ENCODE measurements at regions not wholly inside any gene's neighbourhood (a gene's known extent, or its start where the extent isn't known, plus 50 kb on each side); places are given as distances from the start of the nearest gene placed in this dataset.

DNA sequence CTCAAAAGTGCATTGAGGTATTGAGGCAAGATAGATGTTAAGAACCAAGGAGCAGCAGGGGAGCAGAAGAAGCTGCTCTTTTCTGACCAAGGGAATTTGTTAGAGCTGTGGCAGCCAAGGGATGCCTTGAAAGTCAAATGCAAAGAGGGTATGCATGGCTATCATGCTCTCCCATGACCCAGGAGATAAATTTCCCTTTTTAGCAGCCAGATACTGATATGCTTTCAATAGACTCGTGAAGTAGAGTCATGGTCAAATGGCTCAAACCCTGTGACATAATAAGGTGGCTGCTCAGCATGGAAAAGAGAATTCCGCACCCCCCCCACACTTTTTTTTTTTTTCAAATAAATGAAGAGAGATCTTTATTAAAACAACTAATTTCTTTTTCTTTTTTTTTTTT, 180.9 kb upstream of the ACTBL2 start:
- no peaks in the 10 kb centered on the region for H3K4me1 ChIP-seq
- no peak overlapping the region for H3K27ac ChIP-seq
- peaks cover 0 to 3% (median 0%) of the 10 kb centered on the region in 8 donors for H3K9me3 ChIP-seq
- intact Hi-C loops (cut with DNase I; ENCODE audit: low total_unique reads), result no loop called here
- TF ChIP-seq POLR2AphosphoS5 (IDR thresholded peaks at IDR 0.05) (no peak), POLR2A (IDR thresholded peaks at IDR 0.05) (no peak)
- TF ChIP-seq, protein P1, sequence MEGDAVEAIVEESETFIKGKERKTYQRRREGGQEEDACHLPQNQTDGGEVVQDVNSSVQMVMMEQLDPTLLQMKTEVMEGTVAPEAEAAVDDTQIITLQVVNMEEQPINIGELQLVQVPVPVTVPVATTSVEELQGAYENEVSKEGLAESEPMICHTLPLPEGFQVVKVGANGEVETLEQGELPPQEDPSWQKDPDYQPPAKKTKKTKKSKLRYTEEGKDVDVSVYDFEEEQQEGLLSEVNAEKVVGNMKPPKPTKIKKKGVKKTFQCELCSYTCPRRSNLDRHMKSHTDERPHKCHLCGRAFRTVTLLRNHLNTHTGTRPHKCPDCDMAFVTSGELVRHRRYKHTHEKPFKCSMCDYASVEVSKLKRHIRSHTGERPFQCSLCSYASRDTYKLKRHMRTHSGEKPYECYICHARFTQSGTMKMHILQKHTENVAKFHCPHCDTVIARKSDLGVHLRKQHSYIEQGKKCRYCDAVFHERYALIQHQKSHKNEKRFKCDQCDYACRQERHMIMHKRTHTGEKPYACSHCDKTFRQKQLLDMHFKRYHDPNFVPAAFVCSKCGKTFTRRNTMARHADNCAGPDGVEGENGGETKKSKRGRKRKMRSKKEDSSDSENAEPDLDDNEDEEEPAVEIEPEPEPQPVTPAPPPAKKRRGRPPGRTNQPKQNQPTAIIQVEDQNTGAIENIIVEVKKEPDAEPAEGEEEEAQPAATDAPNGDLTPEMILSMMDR (IDR thresholded peaks at IDR 0.05 in 8 of 11, conservative IDR thresholded peaks at IDR 0.05 in 3 of 11), result no peak
- H3K36me3 ChIP-seq, result no peaks in the 10 kb centered on the region
- H3K4me3 ChIP-seq, result no peak overlapping the region
- DNase-seq, result no peak
- WGBS, 5 donors, result 78 to 91% (median 81%) methylated on average over 2 of the region's 2 CpGs
- H3K27me3 ChIP-seq (replicated peaks in 1 of 7), result no peaks in the 10 kb centered on the region

DNA sequence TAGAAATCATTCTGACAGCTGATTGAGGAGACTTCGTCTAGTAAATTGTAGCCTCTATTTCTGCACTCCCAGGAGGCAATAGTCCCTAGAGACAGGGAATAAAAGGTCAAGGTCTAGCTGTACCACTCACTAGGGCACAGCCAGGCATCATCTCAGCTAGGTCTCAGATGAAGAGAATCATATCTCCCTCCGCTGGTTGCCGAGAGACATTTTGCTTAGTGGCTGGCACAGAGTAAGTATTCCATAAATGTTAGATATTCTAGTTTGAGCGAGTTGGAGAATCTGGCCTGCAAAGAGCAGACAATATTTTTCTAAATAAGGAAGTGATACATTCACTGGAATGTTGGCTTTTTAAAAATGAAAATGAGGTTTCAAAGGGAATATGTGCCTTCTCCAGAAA, 180.4 kb upstream of the ACTBL2 start:
- Histone ChIP-seq H3K4me1 (no peaks in the 10 kb centered on the region), H3K27ac (no peak overlapping the region), H3K36me3 (no peaks in the 10 kb centered on the region), H3K9me3 (peaks cover 0 to 3% (median 0%) of the 10 kb centered on the region in 8 donors), H3K27me3 (replicated peaks in 1 of 7) (no peaks in the 10 kb centered on the region), H3K4me3 (no peak overlapping the region)
- no peak for DNase-seq
- WGBS, 5 donors, result 73 to 92% (median 81%) methylated on average over 4 of the region's 4 CpGs
- TF ChIP-seq, protein P1 (IDR thresholded peaks at IDR 0.05 in 8 of 11, conservative IDR thresholded peaks at IDR 0.05 in 3 of 11), result no peak
- TF ChIP-seq POLR2AphosphoS5 (IDR thresholded peaks at IDR 0.05) (no peak), POLR2A (IDR thresholded peaks at IDR 0.05) (no peak)
- intact Hi-C loops (cut with DNase I; ENCODE audit: low total_unique reads), result no loop called here

DNA sequence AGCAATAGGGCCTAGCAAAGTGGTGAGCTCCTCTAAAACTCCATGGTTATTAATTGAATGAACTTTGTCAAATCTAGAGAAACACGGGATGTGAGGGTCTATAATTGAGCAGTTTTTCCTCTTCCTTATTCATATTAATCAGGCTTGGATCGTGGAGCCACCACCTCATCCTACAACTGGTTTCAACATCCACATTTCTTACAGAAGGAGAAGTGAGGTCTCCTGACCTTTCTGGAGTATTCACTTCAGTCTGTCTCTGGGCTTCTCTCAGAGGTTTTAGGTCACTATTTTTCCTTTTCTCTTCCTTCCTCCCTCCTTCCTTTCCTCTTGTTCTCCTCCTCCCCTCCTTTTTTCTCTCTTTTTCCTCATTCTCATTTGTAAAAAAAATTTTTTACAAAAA, 177.3 kb upstream of the ACTBL2 start:
- intact Hi-C loops (cut with DNase I; ENCODE audit: low total_unique reads), result loop anchor here (10.0 kb wide), 1 partner anchor 805 kb away; the partner anchor contains the start of gene PLK2
- no peaks in the 10 kb centered on the region for H3K36me3 ChIP-seq
- DNase-seq, result no peak
- TF ChIP-seq POLR2AphosphoS5 (IDR thresholded peaks at IDR 0.05) (no peak), POLR2A (IDR thresholded peaks at IDR 0.05) (no peak)
- TF ChIP-seq, protein P1 (IDR thresholded peaks at IDR 0.05 in 8 of 11, conservative IDR thresholded peaks at IDR 0.05 in 3 of 11), result no peak
- no peaks in the 10 kb centered on the region for H3K4me1 ChIP-seq
- no peak overlapping the region for H3K27ac ChIP-seq
- peaks cover 0 to 3% (median 0%) of the 10 kb centered on the region in 8 donors for H3K9me3 ChIP-seq
- WGBS, 5 donors, result 54 to 77% (median 71%) methylated on average over 2 of the region's 2 CpGs
- no peaks in the 10 kb centered on the region for H3K27me3 ChIP-seq (replicated peaks in 1 of 7)
- H3K4me3 ChIP-seq, result no peak overlapping the region

DNA sequence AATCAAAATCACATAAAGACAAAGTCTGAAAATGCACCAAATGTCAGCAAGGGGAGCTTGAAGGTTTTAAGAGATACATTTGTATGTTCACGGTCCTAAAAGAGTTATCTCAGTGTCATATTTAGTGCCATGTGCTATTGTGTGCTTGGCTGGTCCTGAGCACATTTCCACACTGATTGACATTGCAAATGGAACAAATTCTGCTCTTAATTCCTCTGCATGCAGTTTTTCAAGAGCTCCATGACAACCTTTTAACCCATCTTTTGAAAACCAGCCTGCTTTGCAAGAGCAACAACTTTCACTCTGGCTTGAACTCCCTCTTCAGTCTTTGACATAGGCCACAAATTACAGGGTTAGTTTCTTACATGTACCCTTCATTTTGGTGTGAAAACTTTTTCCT, 175.4 kb upstream of the ACTBL2 start:
- no peaks in the 10 kb centered on the region for H3K27me3 ChIP-seq (replicated peaks in 1 of 7)
- no peak overlapping the region for H3K4me3 ChIP-seq
- intact Hi-C loops (cut with DNase I; ENCODE audit: low total_unique reads), result loop anchor here (10.0 kb wide), 1 partner anchor 807 kb away; the partner anchor contains the start of gene PLK2
- TF ChIP-seq POLR2AphosphoS5 (IDR thresholded peaks at IDR 0.05), result no peak
- TF ChIP-seq POLR2A (IDR thresholded peaks at IDR 0.05), result no peak
- TF ChIP-seq, protein P1 (IDR thresholded peaks at IDR 0.05 in 8 of 11, conservative IDR thresholded peaks at IDR 0.05 in 3 of 11), result no peak
- DNase-seq, result no peak
- 68 to 88% (median 77%) methylated on average over 1 of the region's 1 CpG for WGBS, 5 donors
- H3K36me3 ChIP-seq, result no peaks in the 10 kb centered on the region
- no peaks in the 10 kb centered on the region for H3K4me1 ChIP-seq
- no peak overlapping the region for H3K27ac ChIP-seq
- H3K9me3 ChIP-seq, result peaks cover 0 to 3% (median 0%) of the 10 kb centered on the region in 8 donors

Data from spleen (tissue), 11 donors.